Adipocyte (in vitro differentiated cells): ENCODE measurements at regions not wholly inside any gene's neighbourhood (a gene's known extent, or its start where the extent isn't known, plus 50 kb on each side); places are given as distances from the start of the nearest gene placed in this dataset.
"Not testable (repeated sequence)": the region's sequence is repeated elsewhere in the genome, so short reads cannot be mapped to it uniquely, and the experiment has no call there.

Experiments
- DNase-seq: peaks from one replicate; pipeline ENCODE4 v3.0.0-alpha.2; 2015; ENCODE audit warnings: low read depth
- H3K27me3 ChIP-seq: replicated peaks from 2 replicates; pipeline ENCODE4 v1.7.0; 2013; ENCODE audit warnings: mild to moderate bottlenecking, low read length, moderate library complexity; ENCODE audit not compliant: control insufficient read depth, insufficient read depth
- H3K36me3 ChIP-seq: 2 replicates; pipeline ENCODE4 v1.7.0; 2013; ENCODE audit warnings: low read length, mild to moderate bottlenecking, moderate library complexity; ENCODE audit not compliant: control insufficient read depth, insufficient read depth, severe bottlenecking
- H3K4me1 ChIP-seq: 2 replicates; pipeline ENCODE4 v1.7.0; 2013; ENCODE audit warnings: mild to moderate bottlenecking, low read length, moderate library complexity; ENCODE audit not compliant: control insufficient read depth, insufficient read depth
- H3K4me3 ChIP-seq: 2 replicates; pipeline ENCODE4 v1.7.0; 2013; ENCODE audit warnings: mild to moderate bottlenecking, low read length, moderate library complexity
- H3K9ac ChIP-seq: 2 replicates; pipeline ENCODE4 v1.7.0; 2013; ENCODE audit warnings: mild to moderate bottlenecking, low read length, moderate library complexity
- H3K9me3 ChIP-seq: 2 replicates; pipeline ENCODE4 v1.7.0; 2013; ENCODE audit warnings: mild to moderate bottlenecking, low read length, moderate library complexity; ENCODE audit not compliant: control insufficient read depth

DNA sequence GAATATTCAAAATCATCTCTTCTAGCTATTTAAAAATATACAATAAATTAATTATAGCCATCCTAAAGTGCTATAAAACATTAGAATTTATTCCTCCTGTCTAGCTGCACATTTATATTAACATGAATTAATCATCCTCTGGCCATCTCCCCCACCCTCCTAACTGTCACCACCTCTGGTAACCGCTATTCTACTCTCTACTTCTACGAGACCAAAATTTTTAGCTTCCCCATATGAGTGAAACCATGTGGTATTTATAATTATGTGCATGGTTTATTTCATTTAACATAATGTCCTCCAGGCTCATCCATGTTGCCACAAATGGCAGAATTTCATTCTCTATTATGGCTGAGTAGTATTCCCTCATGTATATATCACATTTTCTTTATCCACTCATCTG, 265.2 kb downstream of the COG6 start:
- H3K9me3 ChIP-seq = peaks cover 20% of the 10 kb centered on the region

DNA sequence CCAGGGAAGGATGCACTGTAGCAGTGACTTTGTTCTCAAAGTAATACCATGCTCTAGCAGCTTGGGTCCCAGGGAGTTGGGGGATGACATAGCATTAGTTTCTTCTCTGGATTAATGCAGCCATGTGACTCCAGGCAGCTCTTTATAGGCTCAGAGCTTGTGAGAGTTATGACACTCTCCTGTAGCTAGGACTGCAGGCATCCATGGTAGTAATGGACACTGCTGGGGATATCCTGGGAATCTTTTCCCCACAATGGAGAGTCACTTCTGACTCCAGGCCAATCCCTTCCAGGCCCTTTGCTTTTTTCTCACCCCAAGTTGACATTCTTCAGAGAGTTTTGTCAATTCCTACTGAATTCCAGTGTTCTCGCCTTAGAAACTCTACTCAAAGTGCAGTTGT, 270.9 kb downstream of the COG6 start:
- Histone ChIP-seq H3K9ac (no peak overlapping the region), H3K27me3 (no peaks in the 10 kb centered on the region), H3K4me1 (peaks cover 3% of the 10 kb centered on the region), H3K4me3 (no peak overlapping the region), H3K36me3 (no peaks in the 10 kb centered on the region), H3K9me3 (peaks cover 21% of the 10 kb centered on the region)
- DNase-seq = no peak

More for the DNA sequence above, 265.2 kb downstream of the COG6 start:
- Histone ChIP-seq H3K4me3 (no peak overlapping the region), H3K9ac (no peak overlapping the region), H3K27me3 (no peaks in the 10 kb centered on the region), H3K4me1 (peaks cover 26% of the 10 kb centered on the region), H3K36me3 (no peaks in the 10 kb centered on the region)
- DNase-seq = no peak

DNA sequence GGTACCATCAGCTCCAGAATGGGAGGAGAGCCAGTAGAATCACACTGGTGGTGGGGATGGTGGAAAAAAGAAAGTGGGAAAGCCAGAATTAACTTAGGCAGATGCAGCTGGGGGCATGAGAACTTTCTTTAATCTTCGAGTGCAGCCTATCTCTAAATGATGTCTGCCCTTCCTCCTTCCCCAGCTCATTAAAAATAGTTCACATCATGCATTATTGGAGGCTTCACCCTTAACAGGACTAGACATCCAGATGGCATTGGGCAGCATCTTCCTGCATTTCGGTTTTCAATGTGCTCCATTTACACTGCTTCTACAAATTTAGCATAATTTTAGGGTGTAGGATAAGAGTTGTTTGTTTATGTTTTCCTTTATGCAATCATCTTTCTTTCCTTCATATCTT, 272.8 kb downstream of the COG6 start:
- no peaks in the 10 kb centered on the region for H3K36me3 ChIP-seq
- H3K9ac ChIP-seq = no peak overlapping the region
- peaks cover 4% of the 10 kb centered on the region for H3K4me1 ChIP-seq
- DNase-seq = no peak
- H3K27me3 ChIP-seq = no peaks in the 10 kb centered on the region
- H3K4me3 ChIP-seq = no peak overlapping the region
- peaks cover 13% of the 10 kb centered on the region for H3K9me3 ChIP-seq

GRCh38 chr13:39929583-39929982, 274.1 kb downstream of the COG6 start:
- H3K36me3 ChIP-seq = no peaks in the 10 kb centered on the region
- H3K4me1 ChIP-seq = peaks cover 4% of the 10 kb centered on the region
- H3K9ac ChIP-seq = no peak overlapping the region
- no peaks in the 10 kb centered on the region for H3K27me3 ChIP-seq
- H3K4me3 ChIP-seq = no peak overlapping the region
- DNase-seq = no peak
- H3K9me3 ChIP-seq = peaks cover 13% of the 10 kb centered on the region

DNA sequence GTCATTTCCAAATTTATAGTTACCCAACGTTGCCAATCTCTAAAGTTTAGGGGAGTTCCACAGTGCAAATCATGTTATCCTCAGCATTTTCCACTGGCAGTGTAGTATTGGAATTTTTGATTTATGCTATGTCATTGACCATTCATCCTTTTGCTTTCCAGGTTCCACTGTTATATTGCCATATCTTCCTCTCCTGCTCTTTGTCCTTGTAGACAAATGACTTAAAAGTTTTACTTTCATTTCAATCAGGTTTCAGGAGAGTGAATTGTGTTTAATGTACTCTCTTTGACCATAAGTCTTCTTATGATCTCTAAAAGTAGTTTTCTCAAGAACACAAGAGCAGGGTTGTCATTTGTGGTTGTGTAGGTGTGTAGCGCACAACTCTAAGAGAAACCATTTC, 274.6 kb downstream of the COG6 start:
- Histone ChIP-seq H3K27me3 (no peaks in the 10 kb centered on the region), H3K4me3 (no peak overlapping the region), H3K9ac (no peak overlapping the region), H3K4me1 (peaks cover 4% of the 10 kb centered on the region), H3K9me3 (peaks cover 10% of the 10 kb centered on the region), H3K36me3 (no peaks in the 10 kb centered on the region)
- DNase-seq = no peak

- H3K9ac ChIP-seq = no peak overlapping the region
- no peaks in the 10 kb centered on the region for H3K27me3 ChIP-seq
- DNase-seq = no peak
- H3K9me3 ChIP-seq = peaks cover 2% of the 10 kb centered on the region
- H3K4me3 ChIP-seq = no peak overlapping the region
- H3K36me3 ChIP-seq = no peaks in the 10 kb centered on the region
- H3K4me1 ChIP-seq = peaks cover 4% of the 10 kb centered on the region
Measured at GRCh38 chr13:39930544-39931444, 275.3 kb downstream of the COG6 start.

- Histone ChIP-seq H3K4me3 (no peak overlapping the region), H3K27me3 (no peaks in the 10 kb centered on the region), H3K36me3 (no peaks in the 10 kb centered on the region), H3K9ac (no peak overlapping the region), H3K9me3 (no peaks in the 10 kb centered on the region), H3K4me1 (peaks cover 4% of the 10 kb centered on the region)
- DNase-seq = no peak
Measured at GRCh38 chr13:39931505-39931904, 276.0 kb downstream of the COG6 start.

DNA sequence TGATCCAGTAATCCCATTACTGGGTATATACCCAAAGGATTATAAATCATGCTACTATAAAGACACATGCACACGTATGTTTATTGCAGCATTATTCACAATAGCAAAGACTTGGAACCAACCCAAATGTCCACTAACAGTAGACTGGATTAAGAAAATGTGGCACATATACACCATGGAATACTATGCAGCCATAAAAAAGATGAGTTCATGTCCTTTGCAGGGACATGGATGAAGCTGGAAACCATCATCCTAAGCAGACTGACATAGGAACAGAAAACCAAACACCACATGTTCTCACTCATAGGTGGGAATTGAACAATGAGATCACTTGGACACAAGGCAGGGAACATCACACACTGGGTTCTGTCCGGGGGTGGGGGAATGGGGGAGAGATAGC, 277.1 kb downstream of the COG6 start:
- H3K4me1 ChIP-seq, H3K27me3 ChIP-seq, H3K4me3 ChIP-seq, H3K9ac ChIP-seq, H3K9me3 ChIP-seq, H3K36me3 ChIP-seq, DNase-seq: not testable (repeated sequence)

DNA sequence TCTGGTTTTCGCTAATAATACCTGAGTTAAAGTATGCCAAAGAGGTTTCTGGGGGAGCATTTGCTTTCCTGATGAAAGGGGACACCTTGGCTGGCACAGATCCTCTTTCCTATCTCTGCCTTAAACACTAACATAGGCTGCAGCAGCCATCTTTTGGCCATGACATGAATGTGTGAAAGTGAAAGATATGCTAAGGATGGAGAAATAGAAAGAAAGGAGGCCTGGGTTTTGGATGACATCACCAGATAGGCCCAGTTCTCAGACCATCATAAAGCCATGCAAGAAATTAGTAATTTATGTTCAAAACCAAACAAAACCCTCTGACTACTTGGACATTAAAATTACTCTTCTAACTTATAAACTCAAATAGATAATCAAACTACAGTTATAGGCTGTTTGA, 279.7 kb downstream of the COG6 start:
- no peak overlapping the region for H3K4me3 ChIP-seq
- no peak for DNase-seq

DNA sequence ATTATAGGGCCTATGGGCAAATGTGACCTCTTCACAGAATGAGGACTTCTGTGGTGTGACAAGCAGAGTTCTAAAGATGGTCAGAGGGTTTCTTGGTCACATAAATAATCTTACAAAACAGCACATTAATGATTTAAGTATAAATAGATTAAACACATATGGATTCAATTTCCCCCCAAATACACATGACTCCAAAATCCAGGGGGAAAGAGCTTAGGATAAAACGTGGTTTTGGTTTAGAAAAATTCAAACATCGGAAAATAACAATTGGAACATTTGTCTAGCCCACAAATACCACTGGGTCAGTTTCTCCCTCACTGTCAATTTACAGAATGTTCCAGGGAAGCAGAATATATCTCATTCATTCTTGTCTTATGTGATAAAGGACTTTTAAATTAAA, 283.1 kb downstream of the COG6 start:
- no peak overlapping the region for H3K9ac ChIP-seq
- no peaks in the 10 kb centered on the region for H3K36me3 ChIP-seq
- DNase-seq = no peak
- H3K9me3 ChIP-seq = no peaks in the 10 kb centered on the region
- peaks cover 8% of the 10 kb centered on the region for H3K4me1 ChIP-seq
- H3K4me3 ChIP-seq = no peak overlapping the region
- H3K27me3 ChIP-seq = no peaks in the 10 kb centered on the region

More for the DNA sequence above, 279.7 kb downstream of the COG6 start:
- Histone ChIP-seq H3K27me3 (no peaks in the 10 kb centered on the region), H3K36me3 (no peaks in the 10 kb centered on the region), H3K9ac (no peak overlapping the region), H3K9me3 (no peaks in the 10 kb centered on the region), H3K4me1 (peaks cover 4% of the 10 kb centered on the region)

DNA sequence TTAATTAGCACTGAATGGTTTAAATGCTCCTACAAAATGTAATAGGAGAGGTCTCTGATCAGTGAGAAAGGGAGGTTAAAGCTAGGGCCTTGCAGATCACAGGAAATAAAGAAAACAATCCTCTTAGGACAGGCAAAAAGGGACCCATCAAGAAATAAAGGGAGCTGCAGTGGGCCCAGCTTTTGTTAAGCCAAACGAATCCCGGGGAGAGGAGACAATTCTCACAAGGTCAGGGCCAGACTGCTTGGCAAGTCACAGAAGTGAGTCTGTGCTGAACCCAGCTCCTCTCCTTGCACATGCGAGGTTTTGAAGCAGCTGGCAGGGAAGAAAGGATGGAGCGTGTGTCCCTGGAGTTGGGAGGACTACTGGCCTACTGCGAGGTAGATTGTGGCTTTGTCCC, 285.8 kb downstream of the COG6 start:
- Histone ChIP-seq H3K9ac (no peak overlapping the region), H3K9me3 (no peaks in the 10 kb centered on the region), H3K27me3 (no peaks in the 10 kb centered on the region), H3K4me1 (peaks cover 9% of the 10 kb centered on the region), H3K4me3 (no peak overlapping the region), H3K36me3 (no peaks in the 10 kb centered on the region)
- DNase-seq = no peak
